Vagina (tissue), 2 donors: ENCODE measurements at regions not wholly inside any gene's neighbourhood (a gene's known extent, or its start where the extent isn't known, plus 50 kb on each side); places are given as distances from the start of the nearest gene placed in this dataset.

Source experiments
- DNase-seq, 2 donors: peaks; one replicate each; pipeline ENCODE4 v3.0.0-alpha.2; 2017; ENCODE audit errors: extremely low spot score in 2 of 2
- H3K27ac ChIP-seq: fragments of 200-600 bp; sonication (generic); one replicate; pipeline ENCODE4 v1.5.1; 2019
- H3K27me3 ChIP-seq: fragments of 200-600 bp; sonication (generic); one replicate; pipeline ENCODE4 v1.5.1; 2019
- H3K36me3 ChIP-seq, 2 donors: fragments of 200-600 bp; sonication (generic); one replicate each; pipeline ENCODE4 v1.5.1; 2017 to 2019
- H3K4me1 ChIP-seq: fragments of 200-600 bp; sonication (generic); one replicate; pipeline ENCODE4 v1.5.1; 2019
- H3K4me3 ChIP-seq, 2 donors: fragments of 200-600 bp; sonication (generic); 1 replicate in 1 of 2; 2 replicates in 1 of 2; pipeline ENCODE4 v1.5.1; 2016 to 2019
- H3K9me3 ChIP-seq: fragments of 200-600 bp; sonication (generic); one replicate; pipeline ENCODE4 v1.5.1; 2019
- CTCF ChIP-seq, 3 experiments: fragments of 450-650 bp in 2 of 3; fragments of 200-600 bp in 1 of 3; sonication (generic) in 1 of 3; IDR thresholded peaks; one replicate each; pipeline ENCODE4 v1.5.1; 2017 to 2019; ENCODE audit warnings: antibody characterized with exemption in 3 of 3, mild to moderate bottlenecking in 2 of 3, moderate library complexity in 2 of 3
- POLR2A ChIP-seq, 2 donors: fragments of 450-650 bp; IDR thresholded peaks; one replicate each; pipeline ENCODE4 v1.6.1; 2017; ENCODE audit warnings: antibody characterized with exemption in 2 of 2, mild to moderate bottlenecking in 2 of 2, moderate library complexity in 2 of 2
- POLR2AphosphoS5 ChIP-seq, 2 donors: sonication (generic); formaldehyde crosslinking; IDR thresholded peaks; one replicate each; pipeline ENCODE4 v1.9.0; 2017; ENCODE audit warnings: antibody characterized with exemption in 2 of 2, mild to moderate bottlenecking in 2 of 2, low read depth in 1 of 2; ENCODE audit not compliant: insufficient read depth in 1 of 2
- intact Hi-C: fragments of 100-400 bp; cut with DNase I; formaldehyde crosslinking; loops from one replicate; pipeline ENCODE4 v1.15.1; 2023

DNA sequence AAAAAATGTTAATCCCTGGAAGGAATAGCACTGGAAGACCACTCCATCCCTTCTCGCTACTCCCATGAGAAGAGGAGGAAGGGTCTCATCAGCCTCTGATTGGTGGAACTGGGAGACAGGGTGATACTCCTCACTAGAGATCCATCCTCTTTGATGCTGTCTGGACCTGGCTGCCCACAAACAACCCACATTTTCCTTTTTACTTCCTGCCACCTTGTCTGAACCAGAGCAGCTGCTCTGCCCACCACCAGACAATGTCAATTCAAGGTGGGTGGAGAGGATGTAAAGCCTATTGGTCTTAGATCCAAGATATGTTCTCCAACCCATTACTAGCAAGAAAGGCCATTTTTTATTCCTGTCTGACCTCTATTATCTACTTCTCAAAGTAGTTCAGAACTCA, 246.9 kb upstream of the TANK start:
- Histone ChIP-seq H3K4me1 (peaks cover 24% of the 10 kb centered on the region), H3K4me3 (no peak overlapping the region), H3K27ac (no peak overlapping the region), H3K36me3 (no peaks in the 10 kb centered on the region), H3K9me3 (no peaks in the 10 kb centered on the region), H3K27me3 (no peaks in the 10 kb centered on the region)
- no peak for TF ChIP-seq POLR2A (IDR thresholded peaks at IDR 0.05)
- TF ChIP-seq CTCF (IDR thresholded peaks at IDR 0.05) = no peak
- no peak for TF ChIP-seq POLR2AphosphoS5 (IDR thresholded peaks at IDR 0.05; ENCODE audit: insufficient read depth in 1 of 2, low read depth in 1 of 2)
- no peak for DNase-seq
- intact Hi-C loops = no loop called here

- no peaks in the 10 kb centered on the region for H3K36me3 ChIP-seq
- H3K27ac ChIP-seq = no peak overlapping the region
- DNase-seq = no peak
- no peaks in the 10 kb centered on the region for H3K27me3 ChIP-seq
- no peaks in the 10 kb centered on the region for H3K9me3 ChIP-seq
- intact Hi-C loops = no loop called here
- H3K4me3 ChIP-seq = no peak overlapping the region
- TF ChIP-seq POLR2AphosphoS5 (IDR thresholded peaks at IDR 0.05; ENCODE audit: insufficient read depth in 1 of 2, low read depth in 1 of 2) (no peak), POLR2A (IDR thresholded peaks at IDR 0.05) (no peak), CTCF (IDR thresholded peaks at IDR 0.05) (no peak)
- peaks cover 24% of the 10 kb centered on the region for H3K4me1 ChIP-seq
These were observed 246.0 kb upstream of the TANK start for GRCh38 chr2:160914217-160914616.

DNA sequence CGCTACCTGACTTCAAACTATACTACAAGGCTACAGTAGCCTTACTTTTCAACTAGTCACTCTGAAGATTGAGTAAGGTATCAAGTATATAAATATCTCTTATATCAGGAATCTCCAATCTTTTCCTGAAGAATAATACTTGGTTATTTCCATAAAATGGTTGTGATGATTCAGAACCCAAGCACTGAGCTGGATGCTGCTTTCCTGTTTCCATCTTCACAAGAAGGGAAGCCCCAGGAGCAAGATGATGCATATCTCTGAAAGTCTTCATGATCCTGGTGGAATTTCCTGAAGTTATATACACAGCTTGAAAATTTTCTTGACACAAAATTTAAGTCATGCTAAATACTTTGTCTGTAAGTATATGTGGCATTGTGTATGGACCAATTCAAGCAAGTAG, 243.9 kb upstream of the TANK start:
- no peak for TF ChIP-seq POLR2AphosphoS5 (IDR thresholded peaks at IDR 0.05; ENCODE audit: insufficient read depth in 1 of 2, low read depth in 1 of 2)
- no peaks in the 10 kb centered on the region for H3K9me3 ChIP-seq
- DNase-seq = no peak
- no peak overlapping the region for H3K27ac ChIP-seq
- intact Hi-C loops = no loop called here
- H3K4me3 ChIP-seq = no peak overlapping the region
- H3K27me3 ChIP-seq = no peaks in the 10 kb centered on the region
- H3K36me3 ChIP-seq = no peaks in the 10 kb centered on the region
- peaks cover 15% of the 10 kb centered on the region for H3K4me1 ChIP-seq

DNA sequence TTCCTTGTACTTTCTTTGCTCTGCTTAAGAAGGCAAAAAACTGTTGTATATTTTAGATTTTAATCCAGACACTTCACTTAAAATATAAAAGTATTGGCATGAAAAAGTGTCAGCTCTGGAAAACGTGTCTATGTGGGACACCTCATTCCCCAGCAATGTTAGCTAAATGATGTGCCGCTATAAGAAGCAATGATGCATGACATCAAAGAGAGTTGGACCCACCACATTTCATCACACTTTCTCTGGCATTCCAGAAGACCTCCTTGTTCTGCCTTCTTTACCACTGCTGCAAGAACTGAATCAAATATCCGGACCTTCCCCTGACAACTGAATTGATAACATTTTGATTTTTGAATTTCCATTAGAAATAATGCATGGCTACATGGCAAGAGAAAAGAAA, 242.4 kb upstream of the TANK start:
- no peak for TF ChIP-seq POLR2A (IDR thresholded peaks at IDR 0.05)
- TF ChIP-seq POLR2AphosphoS5 (IDR thresholded peaks at IDR 0.05; ENCODE audit: insufficient read depth in 1 of 2, low read depth in 1 of 2) = no peak
- no peak for TF ChIP-seq CTCF (IDR thresholded peaks at IDR 0.05)
- intact Hi-C loops = no loop called here
- H3K4me1 ChIP-seq = peaks cover 7% of the 10 kb centered on the region
- H3K36me3 ChIP-seq = no peaks in the 10 kb centered on the region
- H3K4me3 ChIP-seq = no peak overlapping the region
- DNase-seq = no peak
- H3K9me3 ChIP-seq = no peaks in the 10 kb centered on the region
- H3K27ac ChIP-seq = no peak overlapping the region
- H3K27me3 ChIP-seq = no peaks in the 10 kb centered on the region

DNA sequence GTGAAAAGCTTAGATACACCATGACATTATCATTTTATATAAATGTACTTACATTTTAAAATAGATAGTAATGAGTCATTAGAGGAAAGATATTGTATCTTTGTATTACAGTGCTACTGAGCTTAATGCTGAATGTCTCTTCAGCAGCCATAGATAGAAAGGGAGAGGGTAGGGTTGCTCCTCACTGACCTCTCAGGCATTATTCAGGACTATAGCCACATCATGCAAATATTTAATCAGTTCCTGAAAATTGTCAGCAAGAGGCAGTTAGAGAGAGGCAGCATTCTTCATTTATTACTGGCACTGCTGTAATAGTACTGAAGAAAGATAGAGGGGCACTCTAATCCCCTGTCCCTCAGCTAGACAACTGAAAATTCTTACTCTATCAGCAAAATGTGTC, 242.0 kb upstream of the TANK start:
- TF ChIP-seq POLR2AphosphoS5 (IDR thresholded peaks at IDR 0.05; ENCODE audit: insufficient read depth in 1 of 2, low read depth in 1 of 2) (no peak), CTCF (IDR thresholded peaks at IDR 0.05) (no peak), POLR2A (IDR thresholded peaks at IDR 0.05) (no peak)
- no peaks in the 10 kb centered on the region for H3K9me3 ChIP-seq
- peaks cover 7% of the 10 kb centered on the region for H3K4me1 ChIP-seq
- no peak overlapping the region for H3K27ac ChIP-seq
- no peak overlapping the region for H3K4me3 ChIP-seq
- no peak for DNase-seq
- no peaks in the 10 kb centered on the region for H3K27me3 ChIP-seq
- intact Hi-C loops = no loop called here
- H3K36me3 ChIP-seq = no peaks in the 10 kb centered on the region
